PFSK-1 (cell line): ENCODE measurements at regions not wholly inside any gene's neighbourhood (a gene's known extent, or its start where the extent isn't known, plus 50 kb on each side); places are given as distances from the start of the nearest gene placed in this dataset.

ENCODE experiments used
- FOXP2 ChIP-seq: optimal IDR thresholded peaks from 2 replicates; pipeline ENCODE3; 2011; ENCODE audit warnings: borderline replicate concordance, control low read depth, inconsistent platforms; ENCODE audit not compliant: insufficient read depth; ENCODE audit errors: extremely low read length, extremely low read depth
- POLR2AphosphoS5 ChIP-seq: IDR thresholded peaks from 2 replicates; pipeline ENCODE4 v1.6.1; 2012; ENCODE audit warnings: low read depth, mild to moderate bottlenecking, control low read depth, low read length, moderate library complexity
- SIN3A ChIP-seq: IDR thresholded peaks from 2 replicates; pipeline ENCODE4 v1.6.1; 2012; ENCODE audit warnings: mild to moderate bottlenecking, low read length, moderate library complexity, borderline replicate concordance; ENCODE audit not compliant: insufficient read depth
- TAF1 ChIP-seq: IDR thresholded peaks from 2 replicates; pipeline ENCODE4 v1.6.1; 2012; ENCODE audit warnings: low read length, control low read depth, borderline replicate concordance; ENCODE audit not compliant: insufficient read depth
- TF ChIP-seq, protein P1 (sequence below), 2 experiments: IDR thresholded peaks; 2 replicates each; pipeline versions ENCODE4 v1.6.1 to v1.8.0; 2011 to 2012; ENCODE audit warnings: low read depth in 2 of 2, low read length in 2 of 2, control low read depth in 1 of 2, inconsistent platforms in 1 of 2, mild to moderate bottlenecking in 1 of 2, moderate library complexity in 1 of 2; ENCODE audit not compliant: insufficient read depth in 1 of 2

DNA sequence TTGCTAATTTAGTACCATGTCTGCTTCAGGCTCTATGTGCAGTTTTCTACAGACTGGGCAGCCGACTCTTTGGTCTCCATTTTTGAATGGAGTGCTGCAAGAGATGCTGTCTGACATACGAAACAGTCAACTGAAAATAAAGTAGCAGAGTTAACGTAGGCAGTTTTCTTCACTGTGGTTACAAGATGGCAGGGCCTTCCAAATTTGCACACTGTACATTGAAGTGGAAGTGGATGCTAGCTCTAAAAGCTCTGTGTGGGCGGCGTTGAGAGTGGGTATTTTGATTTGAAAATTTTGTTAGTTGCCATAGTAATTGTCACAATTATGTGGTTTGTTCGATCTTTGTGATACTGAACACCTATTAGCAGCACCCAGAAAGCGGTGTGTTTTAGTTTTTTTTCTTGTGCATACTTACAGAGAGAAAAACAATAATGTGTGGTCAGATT is 154.9 kb upstream of the ATP2B1 start:
- TF ChIP-seq, protein P1, sequence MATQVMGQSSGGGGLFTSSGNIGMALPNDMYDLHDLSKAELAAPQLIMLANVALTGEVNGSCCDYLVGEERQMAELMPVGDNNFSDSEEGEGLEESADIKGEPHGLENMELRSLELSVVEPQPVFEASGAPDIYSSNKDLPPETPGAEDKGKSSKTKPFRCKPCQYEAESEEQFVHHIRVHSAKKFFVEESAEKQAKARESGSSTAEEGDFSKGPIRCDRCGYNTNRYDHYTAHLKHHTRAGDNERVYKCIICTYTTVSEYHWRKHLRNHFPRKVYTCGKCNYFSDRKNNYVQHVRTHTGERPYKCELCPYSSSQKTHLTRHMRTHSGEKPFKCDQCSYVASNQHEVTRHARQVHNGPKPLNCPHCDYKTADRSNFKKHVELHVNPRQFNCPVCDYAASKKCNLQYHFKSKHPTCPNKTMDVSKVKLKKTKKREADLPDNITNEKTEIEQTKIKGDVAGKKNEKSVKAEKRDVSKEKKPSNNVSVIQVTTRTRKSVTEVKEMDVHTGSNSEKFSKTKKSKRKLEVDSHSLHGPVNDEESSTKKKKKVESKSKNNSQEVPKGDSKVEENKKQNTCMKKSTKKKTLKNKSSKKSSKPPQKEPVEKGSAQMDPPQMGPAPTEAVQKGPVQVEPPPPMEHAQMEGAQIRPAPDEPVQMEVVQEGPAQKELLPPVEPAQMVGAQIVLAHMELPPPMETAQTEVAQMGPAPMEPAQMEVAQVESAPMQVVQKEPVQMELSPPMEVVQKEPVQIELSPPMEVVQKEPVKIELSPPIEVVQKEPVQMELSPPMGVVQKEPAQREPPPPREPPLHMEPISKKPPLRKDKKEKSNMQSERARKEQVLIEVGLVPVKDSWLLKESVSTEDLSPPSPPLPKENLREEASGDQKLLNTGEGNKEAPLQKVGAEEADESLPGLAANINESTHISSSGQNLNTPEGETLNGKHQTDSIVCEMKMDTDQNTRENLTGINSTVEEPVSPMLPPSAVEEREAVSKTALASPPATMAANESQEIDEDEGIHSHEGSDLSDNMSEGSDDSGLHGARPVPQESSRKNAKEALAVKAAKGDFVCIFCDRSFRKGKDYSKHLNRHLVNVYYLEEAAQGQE (IDR thresholded peaks at IDR 0.05; ENCODE audit: insufficient read depth in 1 of 2, low read depth in 2 of 2, low read length in 2 of 2), result no peak
- TF ChIP-seq FOXP2, result no peak
- TF ChIP-seq POLR2AphosphoS5, result no peak
- no peak for TF ChIP-seq SIN3A
- no peak for TF ChIP-seq TAF1

DNA sequence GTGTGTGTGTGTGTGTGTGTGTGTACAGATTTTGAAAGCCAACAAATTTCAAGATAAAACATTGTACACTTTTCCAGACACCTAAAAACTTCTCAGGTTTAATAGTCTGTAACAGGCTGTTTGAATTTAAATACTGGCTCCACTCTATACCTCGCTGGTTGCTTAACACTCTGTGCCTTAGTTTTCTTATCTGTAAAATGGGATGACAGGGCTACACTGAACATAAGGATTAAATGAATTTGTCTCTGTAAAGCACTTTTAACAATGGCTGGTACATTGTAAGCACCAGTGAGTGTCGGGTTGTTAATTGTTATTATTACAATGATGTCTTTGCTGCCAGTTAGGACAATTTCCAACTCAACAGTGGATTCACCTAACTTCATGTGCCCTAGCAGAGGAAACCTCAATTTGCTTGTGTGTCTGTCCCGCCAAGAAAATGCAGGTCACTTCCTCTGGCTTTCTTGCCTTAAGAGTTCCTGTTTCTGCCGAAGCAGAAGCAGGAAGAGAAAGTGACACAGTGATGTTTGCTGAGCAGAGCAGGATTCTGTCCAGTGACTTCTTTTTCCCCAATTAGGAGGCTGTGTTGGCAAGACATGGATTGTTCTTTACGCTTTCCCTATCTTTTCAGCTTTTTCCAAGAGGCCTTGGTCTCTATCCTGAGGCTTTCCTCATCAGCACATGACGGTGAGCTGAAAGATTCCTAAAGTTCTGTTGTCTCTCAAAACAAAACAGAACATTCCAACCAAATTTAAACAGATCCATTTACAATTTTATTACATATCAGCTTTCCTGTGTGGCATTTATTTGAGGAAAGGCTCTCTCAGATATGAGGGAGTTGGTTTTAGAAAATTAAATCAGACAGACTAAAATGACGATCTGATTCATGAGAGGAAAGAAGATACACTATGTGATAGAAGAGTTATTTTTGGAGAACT is 154.1 kb upstream of the ATP2B1 start:
- TF ChIP-seq POLR2AphosphoS5 (no peak), SIN3A (no peak), TAF1 (no peak), FOXP2 (no peak)
- TF ChIP-seq, protein P1 (IDR thresholded peaks at IDR 0.05; ENCODE audit: insufficient read depth in 1 of 2, low read depth in 2 of 2, low read length in 2 of 2), result no peak

DNA sequence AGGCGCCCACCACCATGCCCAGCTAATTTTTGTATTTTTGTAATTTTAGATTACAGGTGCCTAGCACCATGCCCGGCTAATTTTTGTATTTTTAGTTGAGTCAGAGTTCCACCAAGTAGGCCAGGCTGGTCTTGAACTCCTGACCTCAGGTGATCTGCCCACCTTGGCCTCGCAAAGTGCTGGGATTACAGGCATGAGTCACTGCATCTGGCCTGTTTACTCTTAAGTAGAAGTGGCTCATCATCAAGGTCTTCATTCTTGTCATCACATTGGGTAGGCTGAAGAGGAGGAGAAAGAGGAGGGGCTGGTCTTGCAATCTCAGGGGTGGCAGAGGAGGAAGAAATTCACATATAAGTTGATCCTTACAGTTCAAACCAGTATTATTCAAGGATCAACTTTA is 152.4 kb upstream of the ATP2B1 start:
- TF ChIP-seq SIN3A, result no peak
- no peak for TF ChIP-seq FOXP2
- TF ChIP-seq, protein P1 (IDR thresholded peaks at IDR 0.05; ENCODE audit: insufficient read depth in 1 of 2, low read depth in 2 of 2, low read length in 2 of 2), result no peak
- TF ChIP-seq TAF1, result no peak
- no peak for TF ChIP-seq POLR2AphosphoS5

DNA sequence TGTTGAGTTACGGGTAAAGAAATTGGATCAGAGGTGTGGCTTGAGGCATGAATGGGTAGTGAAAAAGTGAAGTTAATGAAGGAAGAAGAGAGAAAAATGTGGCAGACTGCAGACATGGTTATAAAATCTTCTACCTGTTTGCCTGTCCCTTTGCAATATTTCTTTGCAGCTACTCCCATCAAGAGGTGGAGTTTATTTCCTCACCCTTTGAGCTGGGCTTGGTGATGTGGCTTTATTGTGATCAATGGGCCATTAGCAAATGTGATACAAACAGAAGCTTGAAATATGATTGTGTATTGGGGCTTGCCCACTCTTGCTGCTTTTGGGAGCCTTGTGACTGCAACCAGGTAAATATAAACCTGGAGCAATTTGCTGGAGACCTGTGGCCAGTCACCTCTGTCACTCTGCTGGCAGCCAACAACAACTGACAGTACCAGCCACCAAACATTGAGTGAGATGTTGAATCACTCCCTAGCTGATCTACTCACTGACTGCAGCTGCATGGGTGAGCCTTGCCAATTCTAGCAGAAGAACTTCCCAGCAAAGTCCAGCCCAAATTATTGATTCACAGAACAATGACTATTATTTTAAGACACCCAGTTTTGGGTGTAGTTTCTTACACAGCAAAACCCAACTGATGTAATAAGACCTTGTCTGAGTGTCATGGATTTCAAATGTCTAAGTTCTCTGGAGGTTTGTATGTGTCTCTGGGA is 151.0 kb upstream of the ATP2B1 start:
- TF ChIP-seq FOXP2 (no peak), POLR2AphosphoS5 (no peak), SIN3A (no peak), TAF1 (no peak)
- TF ChIP-seq, protein P1 (IDR thresholded peaks at IDR 0.05; ENCODE audit: insufficient read depth in 1 of 2, low read depth in 2 of 2, low read length in 2 of 2), result no peak
